ENCODE measurements at regions not wholly inside any gene's neighbourhood (a gene's known extent, or its start where the extent isn't known, plus 50 kb on each side); places are given as distances from the start of the nearest gene placed in this dataset.

GRCh38 chr10:131729361-131729760, 171.4 kb upstream of the PPP2R2D start:
- peak overlapping the region in 1 of 3 experiments; percentile 11; a peak in 1 of 7 replicates for H3K27ac Mint-ChIP-seq
- H2BK12ac ChIP-seq (ENCODE audit: insufficient read length, low read depth, low read length), result no peak overlapping the region
- H2BK120ac ChIP-seq (ENCODE audit: low read depth, low read length, poor library complexity, severe bottlenecking), result no peak overlapping the region
- H3K9me3 ChIP-seq (ENCODE audit: control insufficient read depth, low read depth, low read length), result peaks cover 5% of the 10 kb centered on the region
- H3K4me1 ChIP-seq (ENCODE audit: insufficient read depth, low read length), result no peaks in the 10 kb centered on the region
- H2AFZ ChIP-seq (ENCODE audit: low read length), result no peak overlapping the region
- DNase-seq, result peak; percentile 25
- no peak overlapping the region for H2AK5ac ChIP-seq (ENCODE audit: insufficient read length, low read length)
- no peak overlapping the region for H3K4ac ChIP-seq (ENCODE audit: low read depth, low read length)
- no peak overlapping the region for H2BK5ac ChIP-seq (ENCODE audit: insufficient read length, low read length)
- no peak overlapping the region for H2BK20ac ChIP-seq (ENCODE audit: low read depth, low read length, poor library complexity, severe bottlenecking)
- no peak overlapping the region for H3K23ac ChIP-seq (ENCODE audit: insufficient read length, low read depth, low read length)
- H3K79me2 ChIP-seq (ENCODE audit: insufficient read depth, low read length), result no peaks in the 10 kb centered on the region
- TF ChIP-seq CTCF (conservative IDR thresholded peaks at IDR 0.05), result no peak
- no peaks in the 10 kb centered on the region for H3K23me2 ChIP-seq (ENCODE audit: insufficient read length, low read depth, low read length, poor library complexity, severe bottlenecking)
- no peak overlapping the region for H3K9ac ChIP-seq (ENCODE audit: extremely low read depth, insufficient read length, low read length)
- H3K79me1 ChIP-seq (ENCODE audit: insufficient read depth, low read depth, low read length, poor library complexity, severe bottlenecking), result no peaks in the 10 kb centered on the region
- no peak overlapping the region for H2BK15ac ChIP-seq (ENCODE audit: low read depth, low read length)
- no peaks in the 10 kb centered on the region; the same call in 1 of the 2 replicates for H3K27me3 ChIP-seq (ENCODE audit: insufficient read depth, low read length)
- no peak overlapping the region for H3K4me3 Mint-ChIP-seq
- no peak overlapping the region for H3K4me2 ChIP-seq (ENCODE audit: insufficient read depth, insufficient read length, low read length)
- H3K36me3 Mint-ChIP-seq (ENCODE audit: insufficient read depth in 1 of 3, low read depth in 3 of 3), result peaks cover 4 to 6% (median 5%) of the 10 kb centered on the region in 3 experiments; a peak in 5 of 7 replicates
- H4K91ac ChIP-seq (ENCODE audit: insufficient read length, low read depth, low read length), result no peak overlapping the region
- H4K8ac ChIP-seq (replicated peaks; ENCODE audit: insufficient read length, low read depth, low read length), result no peak overlapping the region
- no CpG with 5 or more reads among the region's 6 CpGs for WGBS (ENCODE audit: extremely low coverage, insufficient read length, low lambda C conversion rate)
- peaks cover 3% of the 10 kb centered on the region for H4K20me1 ChIP-seq (ENCODE audit: control insufficient read depth, insufficient read depth, insufficient read length)
- no peak overlapping the region for H3T11ph ChIP-seq (ENCODE audit: low read length)
- H3K18ac ChIP-seq (ENCODE audit: insufficient read length, low read depth, low read length), result no peak overlapping the region
- no peak overlapping the region for H4K5ac ChIP-seq (ENCODE audit: insufficient read length, low read depth, low read length)
- H3K14ac ChIP-seq (ENCODE audit: insufficient read depth, low read length), result no peak overlapping the region; the same call in 1 of the 2 replicates
- peaks cover 23 to 33% of the 10 kb centered on the region in 2 experiments for H3K4me1 Mint-ChIP-seq
- no peak overlapping the region for H3K56ac ChIP-seq (ENCODE audit: insufficient read length, low read depth, low read length)
- H3K27me3 Mint-ChIP-seq (ENCODE audit: low read depth), result peaks cover 21% of the 10 kb centered on the region
- H3K27ac ChIP-seq (ENCODE audit: insufficient read length, low read depth, low read length), result no peak overlapping the region
- peaks cover 7 to 13% of the 10 kb centered on the region in 2 experiments for H3K9me3 Mint-ChIP-seq
